ENCODE measurements at regions not wholly inside any gene's neighbourhood (a gene's known extent, or its start where the extent isn't known, plus 50 kb on each side); places are given as distances from the start of the nearest gene placed in this dataset.

DNA sequence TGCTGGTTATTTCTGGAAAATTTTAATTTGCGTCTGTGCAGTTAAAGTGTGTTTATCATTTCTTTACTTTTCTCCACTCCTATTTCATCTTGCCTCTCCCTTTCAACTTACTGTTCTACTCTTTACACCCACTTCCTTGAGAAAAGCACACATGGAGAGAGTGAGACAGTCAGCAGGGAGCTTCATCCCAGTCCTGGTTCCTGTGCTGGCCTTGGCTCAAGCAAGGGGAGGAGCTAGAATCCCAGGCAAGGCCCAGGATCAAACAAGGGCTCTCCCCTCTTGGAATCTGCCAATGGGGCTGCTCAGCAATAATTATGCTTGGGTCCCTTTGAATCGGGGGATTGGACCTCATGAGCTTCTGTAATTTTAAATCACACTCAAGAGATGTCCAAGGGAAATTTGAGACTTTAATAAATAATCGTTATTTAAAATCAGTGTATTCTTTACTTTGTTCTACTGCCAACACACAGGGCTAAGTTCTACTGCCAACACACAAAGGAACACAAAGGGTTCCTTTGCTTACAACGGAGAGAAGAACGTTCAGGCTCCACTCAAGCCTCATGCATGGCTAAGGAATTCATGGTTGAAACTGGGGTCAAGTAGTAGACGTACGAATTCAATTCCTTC lies 439.3 kb upstream of the DAB2 start:
- Histone ChIP-seq H3K9me3 (ENCODE audit: control insufficient read depth in 1 of 2, low read length in 2 of 2) (no peaks in the 10 kb centered on the region), H3K27ac (ENCODE audit: low read depth, low read length) (no peak overlapping the region), H3K4me3 (ENCODE audit: low read length in 2 of 2) (no peak overlapping the region), H3K36me3 (ENCODE audit: insufficient read depth, low read length) (no peaks in the 10 kb centered on the region), H3K4me1 (ENCODE audit: insufficient read depth, low read length) (no peaks in the 10 kb centered on the region), H3K27me3 (ENCODE audit: insufficient read depth, low read length) (no peaks in the 10 kb centered on the region)
- POLR2A ChIA-PET (ENCODE audit: partially characterized antibody): no interaction called here
- Mint-ChIP-seq H3K9me3 (peaks cover 0 to 4% (median under 1%) of the 10 kb centered on the region in 8 donors), H3K4me3 (no peak overlapping the region), H3K27ac (no peak overlapping the region), H3K36me3 (no peaks in the 10 kb centered on the region), H3K27me3 (peaks cover 6 to 9% of the 10 kb centered on the region in 2 donors), H3K4me1 (no peaks in the 10 kb centered on the region)
- DNase-seq: no peak
- intact Hi-C loops (cut with micrococcal nuclease): no loop called here
- CTCF ChIA-PET (ENCODE audit: partially characterized antibody): no interaction called here

GRCh38 chr5:39857041-39857440 lies 432.3 kb upstream of the DAB2 start:
- ChIA-PET POLR2A (ENCODE audit: partially characterized antibody) (no interaction called here), CTCF (ENCODE audit: partially characterized antibody) (no interaction called here)
- Mint-ChIP-seq H3K36me3 (no peaks in the 10 kb centered on the region), H3K27ac (no peak overlapping the region), H3K27me3 (peaks cover 1 to 12% of the 10 kb centered on the region in 2 donors), H3K4me3 (no peak overlapping the region), H3K9me3 (no peaks in the 10 kb centered on the region), H3K4me1 (no peaks in the 10 kb centered on the region)
- intact Hi-C loops (cut with micrococcal nuclease): no loop called here
- no peaks in the 10 kb centered on the region for H3K36me3 ChIP-seq (ENCODE audit: insufficient read depth, low read length)
- H3K4me1 ChIP-seq (ENCODE audit: insufficient read depth, low read length): no peaks in the 10 kb centered on the region
- no peak overlapping the region for H3K27ac ChIP-seq (ENCODE audit: low read depth, low read length)
- no peaks in the 10 kb centered on the region for H3K27me3 ChIP-seq (ENCODE audit: insufficient read depth, low read length)
- DNase-seq: no peak
- H3K4me3 ChIP-seq (ENCODE audit: low read length in 2 of 2): no peak overlapping the region
- no peaks in the 10 kb centered on the region for H3K9me3 ChIP-seq (ENCODE audit: control insufficient read depth in 1 of 2, low read length in 2 of 2)

- peaks cover 4 to 9% of the 10 kb centered on the region in 2 donors for H3K27me3 Mint-ChIP-seq
- POLR2A ChIA-PET (ENCODE audit: partially characterized antibody): no interaction called here
- no peaks in the 10 kb centered on the region for H3K36me3 ChIP-seq (ENCODE audit: insufficient read depth, low read length)
- no peaks in the 10 kb centered on the region for H3K4me1 Mint-ChIP-seq
- no peaks in the 10 kb centered on the region for H3K27me3 ChIP-seq (ENCODE audit: insufficient read depth, low read length)
- no peaks in the 10 kb centered on the region for H3K9me3 Mint-ChIP-seq
- H3K27ac Mint-ChIP-seq: no peak overlapping the region
- no peak overlapping the region for H3K4me3 ChIP-seq (ENCODE audit: low read length in 2 of 2)
- CTCF ChIA-PET (ENCODE audit: partially characterized antibody): no interaction called here
- H3K4me3 Mint-ChIP-seq: no peak overlapping the region
- H3K9me3 ChIP-seq (ENCODE audit: control insufficient read depth in 1 of 2, low read length in 2 of 2): no peaks in the 10 kb centered on the region
- no peak for DNase-seq
- H3K27ac ChIP-seq (ENCODE audit: low read depth, low read length): no peak overlapping the region
- intact Hi-C loops (cut with micrococcal nuclease): no loop called here
- H3K4me1 ChIP-seq (ENCODE audit: insufficient read depth, low read length): no peaks in the 10 kb centered on the region
- no peaks in the 10 kb centered on the region for H3K36me3 Mint-ChIP-seq
Observed at GRCh38 chr5:39854771-39855410, 430.1 kb upstream of the DAB2 start.

- H3K9me3 Mint-ChIP-seq: peaks cover 0 to 3% (median 0%) of the 10 kb centered on the region in 8 donors
- no peak overlapping the region for H3K4me3 Mint-ChIP-seq
- POLR2A ChIA-PET (ENCODE audit: partially characterized antibody): no interaction called here
- intact Hi-C loops (cut with micrococcal nuclease): no loop called here
- no peaks in the 10 kb centered on the region for H3K9me3 ChIP-seq (ENCODE audit: control insufficient read depth in 1 of 2, low read length in 2 of 2)
- no peaks in the 10 kb centered on the region for H3K4me1 Mint-ChIP-seq
- no peaks in the 10 kb centered on the region for H3K36me3 Mint-ChIP-seq
- peaks cover 21 to 28% of the 10 kb centered on the region in 2 donors for H3K27me3 Mint-ChIP-seq
- H3K4me3 ChIP-seq (ENCODE audit: low read length in 2 of 2): no peak overlapping the region
- CTCF ChIA-PET (ENCODE audit: partially characterized antibody): no interaction called here
- DNase-seq: no peak
- H3K27ac ChIP-seq (ENCODE audit: low read depth, low read length): no peak overlapping the region
- H3K36me3 ChIP-seq (ENCODE audit: insufficient read depth, low read length): no peaks in the 10 kb centered on the region
- H3K27ac Mint-ChIP-seq: no peak overlapping the region
- H3K4me1 ChIP-seq (ENCODE audit: insufficient read depth, low read length): no peaks in the 10 kb centered on the region
- no peaks in the 10 kb centered on the region for H3K27me3 ChIP-seq (ENCODE audit: insufficient read depth, low read length)
Observed at GRCh38 chr5:39850291-39850690, 425.5 kb upstream of the DAB2 start.

- no peak for DNase-seq
- ChIA-PET POLR2A (ENCODE audit: partially characterized antibody) (no interaction called here), CTCF (ENCODE audit: partially characterized antibody) (no interaction called here)
- Mint-ChIP-seq H3K36me3 (no peaks in the 10 kb centered on the region), H3K27ac (no peak overlapping the region), H3K4me3 (no peak overlapping the region), H3K27me3 (peaks cover 16 to 24% of the 10 kb centered on the region in 2 donors), H3K4me1 (no peaks in the 10 kb centered on the region), H3K9me3 (peaks cover 0 to 3% (median under 1%) of the 10 kb centered on the region in 8 donors)
- intact Hi-C loops (cut with micrococcal nuclease): no loop called here
- Histone ChIP-seq H3K27me3 (ENCODE audit: insufficient read depth, low read length) (no peaks in the 10 kb centered on the region), H3K9me3 (ENCODE audit: control insufficient read depth in 1 of 2, low read length in 2 of 2) (no peaks in the 10 kb centered on the region), H3K4me3 (ENCODE audit: low read length in 2 of 2) (no peak overlapping the region), H3K4me1 (ENCODE audit: insufficient read depth, low read length) (no peaks in the 10 kb centered on the region), H3K36me3 (ENCODE audit: insufficient read depth, low read length) (no peaks in the 10 kb centered on the region), H3K27ac (ENCODE audit: low read depth, low read length) (no peak overlapping the region)
Observed at GRCh38 chr5:39846144-39846543, 421.4 kb upstream of the DAB2 start.

GRCh38 chr5:39843767-39844166 lies 419.0 kb upstream of the DAB2 start:
- no peaks in the 10 kb centered on the region for H3K36me3 Mint-ChIP-seq
- peaks cover 8 to 14% of the 10 kb centered on the region in 2 donors for H3K27me3 Mint-ChIP-seq
- ChIA-PET POLR2A (ENCODE audit: partially characterized antibody) (no interaction called here), CTCF (ENCODE audit: partially characterized antibody) (no interaction called here)
- intact Hi-C loops (cut with micrococcal nuclease): no loop called here
- no peak overlapping the region for H3K4me3 ChIP-seq (ENCODE audit: low read length in 2 of 2)
- no peaks in the 10 kb centered on the region for H3K36me3 ChIP-seq (ENCODE audit: insufficient read depth, low read length)
- H3K9me3 ChIP-seq (ENCODE audit: control insufficient read depth in 1 of 2, low read length in 2 of 2): peaks cover 0 to 3% of the 10 kb centered on the region in 2 donors
- H3K27ac Mint-ChIP-seq: no peak overlapping the region
- H3K4me1 Mint-ChIP-seq: no peaks in the 10 kb centered on the region
- H3K27ac ChIP-seq (ENCODE audit: low read depth, low read length): no peak overlapping the region
- no peaks in the 10 kb centered on the region for H3K4me1 ChIP-seq (ENCODE audit: insufficient read depth, low read length)
- no peaks in the 10 kb centered on the region for H3K27me3 ChIP-seq (ENCODE audit: insufficient read depth, low read length)
- DNase-seq: no peak
- peaks cover 3 to 17% (median 13%) of the 10 kb centered on the region in 8 donors for H3K9me3 Mint-ChIP-seq
- no peak overlapping the region for H3K4me3 Mint-ChIP-seq

DNA sequence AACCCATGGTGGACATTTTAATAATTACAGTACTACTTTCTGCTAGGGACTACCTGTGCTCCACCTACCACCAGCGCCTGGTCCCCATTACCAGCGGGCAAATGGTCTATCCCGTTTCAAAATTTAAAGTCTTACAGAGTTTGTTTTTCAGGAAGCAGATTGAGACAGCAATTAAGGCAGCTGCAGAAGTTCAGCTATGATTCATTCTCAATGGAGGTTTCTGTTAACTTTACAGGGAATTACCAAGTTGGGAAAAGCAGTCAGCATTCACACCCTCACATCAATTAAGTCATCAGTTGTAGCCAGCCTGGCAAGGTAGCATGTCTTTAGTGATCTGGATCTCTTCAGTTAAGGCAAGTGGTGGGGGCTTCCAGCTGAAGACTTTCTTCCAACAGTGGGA lies 410.6 kb upstream of the DAB2 start:
- no peaks in the 10 kb centered on the region for H3K36me3 Mint-ChIP-seq
- Histone ChIP-seq H3K9me3 (ENCODE audit: control insufficient read depth in 1 of 2, low read length in 2 of 2) (peaks cover 0 to 3% of the 10 kb centered on the region in 2 donors), H3K27ac (ENCODE audit: low read depth, low read length) (no peak overlapping the region), H3K4me1 (ENCODE audit: insufficient read depth, low read length) (no peaks in the 10 kb centered on the region), H3K27me3 (ENCODE audit: insufficient read depth, low read length) (no peaks in the 10 kb centered on the region), H3K4me3 (ENCODE audit: low read length in 2 of 2) (no peak overlapping the region), H3K36me3 (ENCODE audit: insufficient read depth, low read length) (no peaks in the 10 kb centered on the region)
- intact Hi-C loops (cut with micrococcal nuclease): no loop called here
- no peak for DNase-seq
- H3K4me3 Mint-ChIP-seq: no peak overlapping the region
- no peaks in the 10 kb centered on the region for H3K4me1 Mint-ChIP-seq
- H3K27me3 Mint-ChIP-seq: peaks cover 2 to 3% of the 10 kb centered on the region in 2 donors
- H3K27ac Mint-ChIP-seq: no peak overlapping the region
- ChIA-PET POLR2A (ENCODE audit: partially characterized antibody) (no interaction called here), CTCF (ENCODE audit: partially characterized antibody) (no interaction called here)
- peaks cover 0 to 20% (median 15%) of the 10 kb centered on the region in 8 donors for H3K9me3 Mint-ChIP-seq
